Type B pancreatic cell (in vitro differentiated cells): ENCODE measurements at regions not wholly inside any gene's neighbourhood (a gene's known extent, or its start where the extent isn't known, plus 50 kb on each side); places are given as distances from the start of the nearest gene placed in this dataset.

Experiments used
- DNase-seq: peaks from one replicate; pipeline ENCODE4 v3.0.0; 2021; ENCODE audit warnings: mixed read lengths; ENCODE audit not compliant: unreplicated experiment; ENCODE audit errors: extremely low spot score
- H3K27ac Mint-ChIP-seq: 2 replicates; pipeline ENCODE4 v1.8.0; 2021; ENCODE audit warnings: mild to moderate bottlenecking, mixed read lengths
- H3K27me3 Mint-ChIP-seq: 2 replicates; pipeline ENCODE4 v1.8.0; 2021; ENCODE audit warnings: mixed read lengths
- H3K36me3 Mint-ChIP-seq: 2 replicates; pipeline ENCODE4 v1.8.0; 2021; ENCODE audit warnings: mixed read lengths
- H3K4me1 Mint-ChIP-seq: one replicate; pipeline ENCODE4 v1.8.0; 2021; ENCODE audit warnings: mixed read lengths; ENCODE audit not compliant: unreplicated experiment
- H3K4me3 Mint-ChIP-seq: 2 replicates; pipeline ENCODE4 v1.8.0; 2021; ENCODE audit warnings: mild to moderate bottlenecking, mixed read lengths
- H3K9me3 Mint-ChIP-seq: 2 replicates; pipeline ENCODE4 v1.8.0; 2021; ENCODE audit warnings: mixed read lengths
- TF ChIP-seq, protein P1 (sequence below): fragments of 200-600 bp; sonication (generic); conservative IDR thresholded peaks from 2 replicates; pipeline ENCODE4 v1.5.0; 2021; ENCODE audit warnings: antibody characterized with exemption, mild to moderate bottlenecking

DNA sequence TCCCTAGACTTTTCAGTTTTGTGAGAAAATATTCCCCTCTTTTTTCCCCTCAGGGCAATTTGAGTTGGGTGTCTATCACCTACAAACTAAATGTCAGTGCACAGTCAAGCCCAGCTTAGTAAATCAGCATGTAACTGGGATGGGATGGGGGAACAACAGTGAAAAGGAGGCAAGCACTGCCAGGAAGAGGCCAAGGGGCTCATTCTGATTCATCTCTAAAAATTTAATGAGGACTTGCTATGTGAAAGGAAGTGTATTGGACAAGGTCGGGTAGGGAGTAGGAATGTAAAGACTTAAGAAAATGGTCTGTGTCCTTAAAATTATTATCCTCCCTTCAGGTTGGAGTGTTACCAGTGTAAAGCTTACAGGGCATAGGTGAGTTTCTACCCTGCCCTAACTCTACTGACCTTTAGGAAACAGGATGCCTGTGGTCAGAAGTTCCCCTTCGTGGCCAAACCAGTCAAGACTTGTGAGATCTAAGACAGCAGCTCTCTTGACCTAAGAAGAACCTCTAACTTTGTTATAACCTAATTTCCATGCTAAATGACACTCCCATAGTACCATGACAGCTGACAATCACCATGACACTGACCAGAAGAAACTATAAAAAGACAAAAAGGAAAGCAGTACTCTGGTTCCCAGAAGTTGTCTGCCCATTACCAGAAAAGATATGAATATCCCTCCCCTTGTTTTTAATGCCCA is 194.4 kb upstream of the LDB2 start:
- no peak for DNase-seq
- TF ChIP-seq, protein P1, sequence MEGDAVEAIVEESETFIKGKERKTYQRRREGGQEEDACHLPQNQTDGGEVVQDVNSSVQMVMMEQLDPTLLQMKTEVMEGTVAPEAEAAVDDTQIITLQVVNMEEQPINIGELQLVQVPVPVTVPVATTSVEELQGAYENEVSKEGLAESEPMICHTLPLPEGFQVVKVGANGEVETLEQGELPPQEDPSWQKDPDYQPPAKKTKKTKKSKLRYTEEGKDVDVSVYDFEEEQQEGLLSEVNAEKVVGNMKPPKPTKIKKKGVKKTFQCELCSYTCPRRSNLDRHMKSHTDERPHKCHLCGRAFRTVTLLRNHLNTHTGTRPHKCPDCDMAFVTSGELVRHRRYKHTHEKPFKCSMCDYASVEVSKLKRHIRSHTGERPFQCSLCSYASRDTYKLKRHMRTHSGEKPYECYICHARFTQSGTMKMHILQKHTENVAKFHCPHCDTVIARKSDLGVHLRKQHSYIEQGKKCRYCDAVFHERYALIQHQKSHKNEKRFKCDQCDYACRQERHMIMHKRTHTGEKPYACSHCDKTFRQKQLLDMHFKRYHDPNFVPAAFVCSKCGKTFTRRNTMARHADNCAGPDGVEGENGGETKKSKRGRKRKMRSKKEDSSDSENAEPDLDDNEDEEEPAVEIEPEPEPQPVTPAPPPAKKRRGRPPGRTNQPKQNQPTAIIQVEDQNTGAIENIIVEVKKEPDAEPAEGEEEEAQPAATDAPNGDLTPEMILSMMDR = no peak
- no peaks in the 10 kb centered on the region for H3K9me3 Mint-ChIP-seq
- no peak overlapping the region for H3K4me3 Mint-ChIP-seq
- H3K27ac Mint-ChIP-seq = no peak overlapping the region
- peaks cover 15% of the 10 kb centered on the region for H3K4me1 Mint-ChIP-seq
- H3K36me3 Mint-ChIP-seq = no peaks in the 10 kb centered on the region
- peaks cover 3% of the 10 kb centered on the region for H3K27me3 Mint-ChIP-seq

DNA sequence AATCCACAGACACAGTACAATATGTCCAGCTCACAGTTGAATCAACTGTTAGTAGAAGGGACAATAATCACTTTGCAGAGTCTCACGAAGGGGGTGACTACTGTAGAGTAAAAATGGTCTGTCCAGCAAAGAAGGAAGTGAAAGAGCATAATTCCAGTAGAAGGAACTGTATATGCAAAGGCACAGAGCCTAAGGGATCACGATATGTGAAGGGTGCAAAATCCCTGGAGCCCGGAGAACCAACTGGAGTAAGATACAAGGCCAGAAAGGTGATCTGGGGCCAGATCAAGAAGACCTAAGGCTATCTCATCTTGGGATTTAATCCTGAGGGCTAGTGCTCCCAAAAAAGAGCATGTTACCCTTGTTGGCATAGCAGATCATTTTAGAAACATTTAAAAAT is 192.7 kb upstream of the LDB2 start:
- no peaks in the 10 kb centered on the region for H3K9me3 Mint-ChIP-seq
- H3K27ac Mint-ChIP-seq = no peak overlapping the region
- TF ChIP-seq, protein P1 = no peak
- H3K36me3 Mint-ChIP-seq = no peaks in the 10 kb centered on the region
- no peak for DNase-seq
- no peak overlapping the region for H3K4me3 Mint-ChIP-seq
- H3K4me1 Mint-ChIP-seq = peaks cover 15% of the 10 kb centered on the region
- no peaks in the 10 kb centered on the region for H3K27me3 Mint-ChIP-seq

DNA sequence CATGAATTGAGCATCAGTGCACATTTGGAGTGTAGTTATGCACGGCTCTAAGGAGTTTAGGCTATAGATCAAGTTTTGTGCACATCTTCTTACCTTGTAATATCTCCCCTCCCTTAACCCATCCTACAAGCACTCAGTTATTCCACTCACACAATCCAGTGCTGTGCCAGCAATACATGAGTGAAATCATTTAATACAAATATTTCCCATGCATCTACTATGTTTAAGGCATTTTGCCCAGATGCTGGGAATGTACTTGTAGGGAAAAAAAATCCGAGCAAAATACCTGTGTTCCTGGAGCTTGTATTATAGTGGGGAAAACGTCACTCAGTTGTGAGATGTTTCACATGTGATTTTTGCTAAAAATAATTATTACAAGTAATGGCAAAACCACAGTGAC is 191.6 kb upstream of the LDB2 start:
- Mint-ChIP-seq H3K4me1 (peaks cover 10% of the 10 kb centered on the region), H3K27me3 (no peaks in the 10 kb centered on the region), H3K36me3 (no peaks in the 10 kb centered on the region), H3K9me3 (no peaks in the 10 kb centered on the region), H3K27ac (no peak overlapping the region), H3K4me3 (no peak overlapping the region)
- DNase-seq = no peak
- TF ChIP-seq, protein P1 = no peak

DNA sequence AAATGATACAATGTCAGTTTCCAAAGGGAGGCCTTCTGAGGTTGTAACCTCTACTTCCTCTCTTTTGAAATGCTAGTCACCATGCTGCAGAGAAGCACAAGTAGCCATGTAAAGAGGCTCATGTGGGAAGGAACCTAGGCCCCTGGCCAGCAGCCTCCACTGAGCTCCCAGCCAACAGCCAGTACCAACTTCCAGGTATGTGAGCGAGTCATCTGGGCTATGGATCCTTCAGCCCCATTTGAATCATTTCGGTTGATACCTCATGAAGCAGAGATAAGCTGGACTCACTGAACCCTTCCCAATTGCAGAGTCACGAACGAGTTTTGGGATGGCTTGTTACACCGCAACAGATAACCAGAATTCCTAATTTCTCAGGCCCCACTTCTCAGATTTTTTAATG is 187.0 kb upstream of the LDB2 start:
- H3K4me1 Mint-ChIP-seq = no peaks in the 10 kb centered on the region
- H3K36me3 Mint-ChIP-seq = no peaks in the 10 kb centered on the region
- no peaks in the 10 kb centered on the region for H3K27me3 Mint-ChIP-seq
- no peak for DNase-seq
- no peak overlapping the region for H3K4me3 Mint-ChIP-seq
- H3K27ac Mint-ChIP-seq = no peak overlapping the region
- H3K9me3 Mint-ChIP-seq = no peaks in the 10 kb centered on the region
- TF ChIP-seq, protein P1 = no peak

DNA sequence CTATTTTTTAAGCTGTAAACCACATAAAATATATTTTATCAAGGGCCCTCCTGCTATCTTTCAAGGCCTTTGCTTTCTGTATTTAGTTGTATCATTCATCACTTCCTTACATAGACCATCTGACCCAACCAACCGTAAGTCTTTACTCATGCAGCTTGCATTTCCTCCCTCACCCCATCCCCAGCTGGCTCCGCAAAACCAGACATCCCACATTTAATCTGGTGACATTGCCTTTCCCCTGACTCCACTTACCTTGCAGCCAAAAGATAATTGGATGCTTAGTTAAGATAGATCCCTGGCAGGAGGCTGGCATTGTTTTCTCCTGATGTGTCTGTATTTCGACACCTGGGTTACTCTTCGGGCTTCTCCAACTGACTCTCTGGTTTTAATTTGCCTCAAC is 183.7 kb upstream of the LDB2 start:
- TF ChIP-seq, protein P1 = no peak
- Mint-ChIP-seq H3K27ac (no peak overlapping the region), H3K4me3 (no peak overlapping the region), H3K36me3 (no peaks in the 10 kb centered on the region), H3K4me1 (no peaks in the 10 kb centered on the region), H3K27me3 (no peaks in the 10 kb centered on the region), H3K9me3 (no peaks in the 10 kb centered on the region)
- DNase-seq = no peak

DNA sequence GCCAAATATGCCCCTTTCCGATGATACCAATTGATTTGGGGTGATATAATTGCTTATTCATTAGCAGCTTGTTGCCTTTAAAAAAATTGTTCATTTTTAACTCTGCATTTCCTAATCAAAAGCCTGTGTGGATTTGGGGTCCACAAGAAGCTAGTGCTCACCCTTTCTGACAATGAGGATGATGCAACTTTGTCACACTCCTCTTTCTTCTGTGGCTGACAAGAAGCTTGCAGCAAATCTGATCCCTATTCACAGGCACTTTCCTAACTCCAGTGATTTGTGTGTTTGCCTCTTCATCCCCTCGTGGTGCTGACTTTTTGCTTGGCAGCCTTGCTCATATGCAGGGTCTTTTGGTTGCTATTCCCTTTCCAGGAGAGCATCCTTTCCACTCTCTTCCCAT is 182.7 kb upstream of the LDB2 start:
- no peak overlapping the region for H3K27ac Mint-ChIP-seq
- no peaks in the 10 kb centered on the region for H3K27me3 Mint-ChIP-seq
- H3K4me3 Mint-ChIP-seq = no peak overlapping the region
- TF ChIP-seq, protein P1 = no peak
- H3K36me3 Mint-ChIP-seq = no peaks in the 10 kb centered on the region
- no peaks in the 10 kb centered on the region for H3K4me1 Mint-ChIP-seq
- H3K9me3 Mint-ChIP-seq = no peaks in the 10 kb centered on the region
- DNase-seq = no peak
